SH-SY5Y (cell line): ENCODE measurements at regions not wholly inside any gene's neighbourhood (a gene's known extent, or its start where the extent isn't known, plus 50 kb on each side); places are given as distances from the start of the nearest gene placed in this dataset.

Experiments
- GATA2 ChIP-seq: IDR thresholded peaks from 2 replicates; pipeline ENCODE4 v1.6.1; 2011; ENCODE audit warnings: mild to moderate bottlenecking, low read depth, low read length
- GATA3 ChIP-seq: IDR thresholded peaks from 2 replicates; pipeline ENCODE4 v1.6.1; 2011; ENCODE audit warnings: low read depth, mild to moderate bottlenecking, low read length, moderate library complexity

GRCh38 chr10:60704471-60704870, 73.8 kb upstream of the CDK1 start:
- TF ChIP-seq GATA2 (no peak), GATA3 (no peak)
